ENCODE measurements at regions not wholly inside any gene's neighbourhood (a gene's known extent, or its start where the extent isn't known, plus 50 kb on each side); places are given as distances from the start of the nearest gene placed in this dataset.

DNA sequence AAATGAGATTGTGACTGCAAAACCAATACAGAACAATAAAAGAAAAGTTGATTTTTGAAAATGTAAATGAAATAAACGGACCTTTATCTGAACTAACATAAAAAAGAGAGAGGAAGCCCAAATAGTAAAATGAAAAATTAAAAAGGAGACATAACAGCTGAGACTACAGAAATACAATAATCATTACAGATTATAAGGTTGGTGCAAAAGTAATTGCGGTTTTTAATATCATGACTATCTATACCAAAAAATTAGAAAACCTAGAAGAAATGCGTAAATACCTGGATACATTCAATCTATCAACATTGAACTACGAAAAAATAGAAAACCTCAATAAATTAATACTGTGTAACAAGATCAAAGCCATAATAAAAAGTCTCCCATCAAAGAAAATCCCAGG is 71.9 kb upstream of the SLCO6A1 start:
- Histone ChIP-seq H3K79me2 (ENCODE audit: low read length) (no peaks in the 10 kb centered on the region), H4K20me1 (ENCODE audit: insufficient read depth, low read length) (no peaks in the 10 kb centered on the region), H3K9me2 (replicated peaks; ENCODE audit: insufficient read depth, low read length) (no peaks in the 10 kb centered on the region), H3K4me3 (ENCODE audit: low read length) (no peak overlapping the region), H3K9ac (ENCODE audit: low read length) (no peak overlapping the region), H3K36me3 (replicated peaks; ENCODE audit: insufficient read depth, low read length) (no peaks in the 10 kb centered on the region), H3K4me2 (ENCODE audit: low read depth, low read length) (no peak overlapping the region), H2AFZ (ENCODE audit: low read length) (no peak overlapping the region), H3F3A (ENCODE audit: insufficient read depth, low read length) (no peaks in the 10 kb centered on the region), H3K27me3 (replicated peaks; ENCODE audit: insufficient read depth, low read length) (no peaks in the 10 kb centered on the region), H3K27ac (ENCODE audit: low read length) (no peak overlapping the region), H3K4me1 (ENCODE audit: low read length) (no peaks in the 10 kb centered on the region), H3K9me3 (replicated peaks; ENCODE audit: insufficient read depth, low read length) (no peaks in the 10 kb centered on the region)
- no peak for DNase-seq
- TF ChIP-seq, protein P1, sequence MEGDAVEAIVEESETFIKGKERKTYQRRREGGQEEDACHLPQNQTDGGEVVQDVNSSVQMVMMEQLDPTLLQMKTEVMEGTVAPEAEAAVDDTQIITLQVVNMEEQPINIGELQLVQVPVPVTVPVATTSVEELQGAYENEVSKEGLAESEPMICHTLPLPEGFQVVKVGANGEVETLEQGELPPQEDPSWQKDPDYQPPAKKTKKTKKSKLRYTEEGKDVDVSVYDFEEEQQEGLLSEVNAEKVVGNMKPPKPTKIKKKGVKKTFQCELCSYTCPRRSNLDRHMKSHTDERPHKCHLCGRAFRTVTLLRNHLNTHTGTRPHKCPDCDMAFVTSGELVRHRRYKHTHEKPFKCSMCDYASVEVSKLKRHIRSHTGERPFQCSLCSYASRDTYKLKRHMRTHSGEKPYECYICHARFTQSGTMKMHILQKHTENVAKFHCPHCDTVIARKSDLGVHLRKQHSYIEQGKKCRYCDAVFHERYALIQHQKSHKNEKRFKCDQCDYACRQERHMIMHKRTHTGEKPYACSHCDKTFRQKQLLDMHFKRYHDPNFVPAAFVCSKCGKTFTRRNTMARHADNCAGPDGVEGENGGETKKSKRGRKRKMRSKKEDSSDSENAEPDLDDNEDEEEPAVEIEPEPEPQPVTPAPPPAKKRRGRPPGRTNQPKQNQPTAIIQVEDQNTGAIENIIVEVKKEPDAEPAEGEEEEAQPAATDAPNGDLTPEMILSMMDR (IDR thresholded peaks at IDR 0.05; ENCODE audit: low read length), result no peak
- TF ChIP-seq EZH2phosphoT487 (IDR thresholded peaks at IDR 0.05; ENCODE audit: low read length) (no peak), EZH2 (optimal IDR thresholded peaks at IDR 0.05; ENCODE audit: low read depth, low read length) (no peak)

DNA sequence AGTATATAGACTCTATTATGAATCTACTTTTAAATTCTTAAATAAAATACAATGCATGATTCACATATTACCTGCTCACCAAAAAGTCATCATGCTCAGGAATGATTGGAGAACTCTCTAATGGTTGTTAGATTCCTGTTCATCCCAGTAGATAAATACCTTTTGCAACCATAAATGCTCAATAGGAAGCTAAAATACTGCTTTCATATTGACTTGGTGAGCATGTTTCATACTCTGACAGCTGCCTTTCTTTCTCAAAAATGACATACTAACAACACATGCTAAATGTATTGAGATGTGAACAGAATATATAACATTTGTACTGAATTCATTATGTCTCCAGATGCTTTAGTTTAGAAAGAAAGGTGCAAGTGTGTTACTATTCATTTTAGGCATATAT is 79.6 kb upstream of the SLCO6A1 start:
- Histone ChIP-seq H3K4me3 (ENCODE audit: low read length) (no peak overlapping the region), H4K20me1 (ENCODE audit: insufficient read depth, low read length) (no peaks in the 10 kb centered on the region), H3K9me3 (replicated peaks; ENCODE audit: insufficient read depth, low read length) (no peaks in the 10 kb centered on the region), H3K36me3 (replicated peaks; ENCODE audit: insufficient read depth, low read length) (no peaks in the 10 kb centered on the region), H3K27me3 (replicated peaks; ENCODE audit: insufficient read depth, low read length) (no peaks in the 10 kb centered on the region), H3K79me2 (ENCODE audit: low read length) (no peaks in the 10 kb centered on the region), H3K4me1 (ENCODE audit: low read length) (no peaks in the 10 kb centered on the region), H3K4me2 (ENCODE audit: low read depth, low read length) (no peak overlapping the region), H3K9me2 (replicated peaks; ENCODE audit: insufficient read depth, low read length) (no peaks in the 10 kb centered on the region), H3K27ac (ENCODE audit: low read length) (no peak overlapping the region), H3K9ac (ENCODE audit: low read length) (no peak overlapping the region), H3F3A (ENCODE audit: insufficient read depth, low read length) (no peaks in the 10 kb centered on the region), H2AFZ (ENCODE audit: low read length) (no peak overlapping the region)
- DNase-seq, result no peak
- TF ChIP-seq, protein P1 (IDR thresholded peaks at IDR 0.05; ENCODE audit: low read length), result no peak
- TF ChIP-seq EZH2 (optimal IDR thresholded peaks at IDR 0.05; ENCODE audit: low read depth, low read length) (no peak), EZH2phosphoT487 (IDR thresholded peaks at IDR 0.05; ENCODE audit: low read length) (no peak)

DNA sequence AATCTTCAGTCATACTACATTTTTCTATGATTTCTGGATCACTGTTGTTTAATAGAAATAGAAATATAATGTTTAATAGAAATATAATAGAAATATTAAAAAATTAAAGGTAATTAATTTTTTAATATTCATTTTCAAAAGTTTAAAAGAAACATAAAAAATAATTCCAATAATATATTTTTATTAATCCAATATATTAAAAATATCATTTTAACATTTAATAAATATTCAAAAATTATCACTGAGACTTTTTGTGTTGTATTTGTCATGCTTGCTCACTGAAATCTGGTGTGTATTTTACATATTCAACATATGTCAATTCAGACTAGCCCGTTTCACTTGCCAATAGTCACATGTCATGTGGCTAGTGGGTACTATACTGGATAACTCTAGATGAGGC is 80.6 kb upstream of the SLCO6A1 start:
- Histone ChIP-seq H3K9ac (ENCODE audit: low read length) (no peak overlapping the region), H3F3A (ENCODE audit: insufficient read depth, low read length) (no peaks in the 10 kb centered on the region), H3K4me3 (ENCODE audit: low read length) (no peak overlapping the region), H3K4me2 (ENCODE audit: low read depth, low read length) (no peak overlapping the region), H3K27me3 (replicated peaks; ENCODE audit: insufficient read depth, low read length) (no peaks in the 10 kb centered on the region), H3K79me2 (ENCODE audit: low read length) (no peaks in the 10 kb centered on the region), H3K9me3 (replicated peaks; ENCODE audit: insufficient read depth, low read length) (no peaks in the 10 kb centered on the region), H2AFZ (ENCODE audit: low read length) (no peak overlapping the region), H3K9me2 (replicated peaks; ENCODE audit: insufficient read depth, low read length) (no peaks in the 10 kb centered on the region), H3K27ac (ENCODE audit: low read length) (no peak overlapping the region), H4K20me1 (ENCODE audit: insufficient read depth, low read length) (no peaks in the 10 kb centered on the region), H3K4me1 (ENCODE audit: low read length) (no peaks in the 10 kb centered on the region), H3K36me3 (replicated peaks; ENCODE audit: insufficient read depth, low read length) (no peaks in the 10 kb centered on the region)
- TF ChIP-seq, protein P1 (IDR thresholded peaks at IDR 0.05; ENCODE audit: low read length), result no peak
- no peak for TF ChIP-seq EZH2 (optimal IDR thresholded peaks at IDR 0.05; ENCODE audit: low read depth, low read length)
- TF ChIP-seq EZH2phosphoT487 (IDR thresholded peaks at IDR 0.05; ENCODE audit: low read length), result no peak
- DNase-seq, result no peak

Measured in MM.1S (cell line).